ENCODE measurements at regions not wholly inside any gene's neighbourhood (a gene's known extent, or its start where the extent isn't known, plus 50 kb on each side); places are given as distances from the start of the nearest gene placed in this dataset.
"Not testable (repeated sequence)": the region's sequence is repeated elsewhere in the genome, so short reads cannot be mapped to it uniquely, and the experiment has no call there.

DNA sequence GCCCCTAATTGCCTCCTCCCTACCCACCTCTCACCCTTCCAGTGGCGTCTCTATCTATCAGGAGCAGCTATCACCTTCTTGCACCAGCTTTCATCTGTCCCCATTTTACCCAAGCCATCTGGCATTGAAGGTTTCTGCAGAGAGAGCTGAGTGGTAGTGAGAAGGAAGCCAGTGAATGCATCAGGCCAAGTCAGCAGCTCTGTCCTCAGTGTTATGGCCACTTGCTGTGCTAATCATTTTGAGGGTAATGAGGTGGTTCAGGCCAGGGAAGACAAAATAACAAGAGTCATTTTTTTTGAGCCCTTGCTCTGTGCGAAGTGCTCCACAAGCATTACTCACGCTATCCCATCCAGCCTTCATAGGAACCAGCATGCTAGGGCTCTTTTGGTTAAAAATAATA is 164.7 kb downstream of the SUDS3 start:
- DNase-seq = no peak

- DNase-seq = no peak
Measured at GRCh38 chr12:118541934-118542333, 165.6 kb downstream of the SUDS3 start.

- DNase-seq = no peak
Measured at GRCh38 chr12:118543651-118544050, 167.3 kb downstream of the SUDS3 start.

DNA sequence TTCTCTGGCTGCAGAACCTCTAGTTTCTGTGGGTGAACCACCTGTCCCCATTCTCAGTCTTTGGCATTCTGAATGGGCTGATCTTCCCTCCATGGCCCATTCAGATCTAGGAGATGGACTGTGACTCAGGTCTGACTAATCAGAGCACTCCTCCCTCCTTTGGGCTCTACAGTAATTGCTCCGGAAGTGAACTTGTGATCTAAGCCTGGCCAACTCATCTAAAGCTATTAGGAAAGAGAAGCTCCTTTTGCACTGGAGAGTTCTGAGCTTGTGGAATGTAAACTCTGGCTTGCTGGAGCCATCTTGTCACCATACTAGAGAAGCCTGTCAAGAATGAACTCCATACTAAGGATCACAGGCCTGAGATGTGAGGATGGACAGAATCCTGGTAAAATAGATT is 168.2 kb downstream of the SUDS3 start:
- no peak for DNase-seq

- DNase-seq = not testable (repeated sequence)
Measured at GRCh38 chr12:118547606-118548005, 171.3 kb downstream of the SUDS3 start.

DNA sequence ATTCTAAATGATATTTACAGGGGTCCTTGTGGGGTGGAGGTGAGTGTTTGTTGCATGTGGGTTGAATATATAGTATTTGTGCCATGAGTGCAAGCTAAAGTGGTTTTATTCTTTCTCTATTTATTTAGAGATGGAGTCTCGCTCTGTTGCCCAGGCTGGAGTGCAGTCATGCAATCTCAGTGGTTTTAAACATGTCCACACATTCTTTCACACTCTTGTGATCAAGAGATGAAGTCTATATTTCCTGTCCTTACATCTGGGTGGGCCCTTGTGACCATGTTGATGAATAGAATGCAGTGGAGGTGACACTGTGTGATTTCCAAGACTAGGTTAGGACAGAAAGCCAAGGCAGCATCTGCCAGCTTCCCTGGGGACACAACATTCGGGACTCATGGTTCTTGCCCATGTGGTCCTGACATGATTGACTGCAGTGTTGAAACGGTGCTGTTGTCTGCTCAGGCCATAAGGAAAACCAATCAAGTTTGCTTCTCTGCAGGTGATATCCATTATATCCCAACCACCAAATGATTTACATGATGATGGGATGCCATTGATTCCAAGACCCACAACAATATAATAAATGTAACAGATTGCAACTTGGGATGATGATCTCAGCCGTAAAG is 172.6 kb downstream of the SUDS3 start:
- DNase-seq = no peak

DNA sequence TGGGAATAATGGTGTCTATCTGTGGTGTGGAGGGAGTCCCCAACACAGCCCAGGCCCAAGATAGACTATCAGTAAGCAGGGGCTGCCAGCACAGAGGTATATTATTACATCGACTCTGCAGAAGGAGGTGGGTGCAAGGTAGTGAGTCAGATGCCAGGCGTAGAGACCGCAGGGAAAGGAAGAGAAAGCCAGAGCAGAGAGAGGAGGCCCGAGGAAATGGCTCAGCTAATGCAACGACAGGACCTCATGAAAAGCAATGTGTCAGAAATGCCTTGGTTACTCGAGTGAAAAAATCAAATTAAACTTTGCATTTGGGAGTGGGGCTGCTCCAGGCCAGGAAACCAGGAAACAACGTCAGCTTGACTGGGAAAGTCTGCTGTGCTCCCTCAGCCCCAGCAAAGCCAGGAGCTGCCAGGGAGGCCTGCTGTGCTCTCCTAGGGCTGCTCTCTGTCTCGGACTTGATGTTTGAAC is 173.2 kb downstream of the SUDS3 start:
- DNase-seq = no peak

- DNase-seq = no peak
Measured at GRCh38 chr12:118553856-118554504, 177.6 kb downstream of the SUDS3 start.

GRCh38 chr12:118558941-118559340 is 182.6 kb downstream of the SUDS3 start:
- DNase-seq = no peak

DNA sequence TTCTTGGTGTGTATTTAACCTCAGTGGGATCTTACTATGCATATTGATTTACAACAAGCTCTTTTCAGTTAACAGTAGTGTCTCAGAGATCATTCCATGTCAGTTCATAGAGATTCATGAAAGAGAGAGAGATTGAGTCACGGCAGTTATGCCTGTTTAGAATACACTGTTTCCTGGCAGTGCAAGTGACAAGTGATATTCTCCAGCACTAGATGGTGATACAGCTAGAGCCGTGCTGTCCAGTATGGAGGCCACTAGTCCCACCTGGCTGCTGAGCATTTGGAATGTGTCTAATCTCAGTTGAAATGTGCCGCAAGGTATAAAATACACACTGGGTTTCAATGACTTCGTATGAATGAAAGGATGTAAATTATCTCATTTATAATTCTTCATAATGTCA is 184.4 kb downstream of the SUDS3 start:
- DNase-seq = no peak

- DNase-seq = no peak
Measured at GRCh38 chr12:118571730-118572129, 195.4 kb downstream of the SUDS3 start.

DNA sequence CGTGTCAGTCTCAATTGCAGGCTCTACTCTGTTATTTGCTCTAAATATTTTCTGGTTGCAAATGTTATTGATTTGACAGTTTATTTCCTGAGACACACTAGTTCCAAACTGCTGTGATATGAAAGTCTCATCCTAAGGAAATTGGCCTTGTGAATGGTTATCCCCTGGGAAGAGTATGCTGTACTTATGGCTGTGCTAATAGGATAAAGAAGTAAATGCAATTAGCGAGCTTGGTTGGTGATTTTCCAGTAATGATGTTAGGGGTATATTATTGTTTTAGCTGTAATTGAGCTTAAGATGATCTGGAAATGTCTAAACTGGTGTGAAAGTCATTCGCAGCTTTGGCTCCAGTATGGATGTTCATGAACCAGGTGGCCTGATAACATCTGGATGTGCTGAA is 197.9 kb downstream of the SUDS3 start:
- no peak for DNase-seq

GRCh38 chr12:118575730-118576129 is 199.4 kb downstream of the SUDS3 start:
- DNase-seq = no peak

- no peak for DNase-seq
Measured at GRCh38 chr12:118581371-118581770, 205.0 kb downstream of the SUDS3 start.

DNA sequence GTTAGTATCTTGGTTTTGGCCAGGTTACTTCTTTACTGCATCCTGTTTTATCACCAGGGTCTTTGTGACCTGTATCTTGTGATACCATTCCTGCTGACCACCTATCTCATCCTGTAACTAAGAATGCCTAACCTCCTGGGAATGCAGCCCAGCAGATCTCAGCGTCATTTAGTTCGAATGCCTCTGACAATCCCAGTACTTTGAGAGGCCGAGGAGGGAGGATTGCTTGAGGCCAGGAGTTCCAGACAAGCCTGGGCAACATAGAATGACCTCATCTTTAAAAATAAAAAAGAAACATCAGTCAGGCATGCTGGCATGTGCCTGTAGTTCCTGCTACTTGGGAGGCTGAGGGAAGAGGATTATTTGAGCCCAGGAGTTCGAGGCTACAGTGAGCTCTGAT is 206.5 kb downstream of the SUDS3 start:
- DNase-seq = no peak

DNA sequence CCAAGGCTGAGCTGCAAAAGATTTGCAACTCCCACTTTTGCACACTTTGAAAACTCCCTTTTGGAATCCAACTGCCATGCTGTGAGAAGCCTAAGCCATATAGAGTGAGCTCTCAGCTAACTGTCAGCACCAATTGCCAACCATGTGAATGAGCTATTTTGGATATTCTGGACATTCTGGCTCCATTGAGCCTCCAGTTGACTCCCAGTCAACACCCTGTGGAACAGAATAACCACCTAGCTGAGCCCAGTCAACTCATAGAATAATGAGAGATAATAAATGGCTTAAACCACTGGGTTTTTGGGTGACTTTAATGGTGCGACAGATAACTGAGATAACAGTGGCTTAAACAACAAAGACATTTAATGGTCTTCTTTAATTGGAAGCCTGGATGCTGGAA is 210.1 kb downstream of the SUDS3 start:
- no peak for DNase-seq

GRCh38 chr12:118589162-118589561 is 212.8 kb downstream of the SUDS3 start:
- DNase-seq = no peak

DNA sequence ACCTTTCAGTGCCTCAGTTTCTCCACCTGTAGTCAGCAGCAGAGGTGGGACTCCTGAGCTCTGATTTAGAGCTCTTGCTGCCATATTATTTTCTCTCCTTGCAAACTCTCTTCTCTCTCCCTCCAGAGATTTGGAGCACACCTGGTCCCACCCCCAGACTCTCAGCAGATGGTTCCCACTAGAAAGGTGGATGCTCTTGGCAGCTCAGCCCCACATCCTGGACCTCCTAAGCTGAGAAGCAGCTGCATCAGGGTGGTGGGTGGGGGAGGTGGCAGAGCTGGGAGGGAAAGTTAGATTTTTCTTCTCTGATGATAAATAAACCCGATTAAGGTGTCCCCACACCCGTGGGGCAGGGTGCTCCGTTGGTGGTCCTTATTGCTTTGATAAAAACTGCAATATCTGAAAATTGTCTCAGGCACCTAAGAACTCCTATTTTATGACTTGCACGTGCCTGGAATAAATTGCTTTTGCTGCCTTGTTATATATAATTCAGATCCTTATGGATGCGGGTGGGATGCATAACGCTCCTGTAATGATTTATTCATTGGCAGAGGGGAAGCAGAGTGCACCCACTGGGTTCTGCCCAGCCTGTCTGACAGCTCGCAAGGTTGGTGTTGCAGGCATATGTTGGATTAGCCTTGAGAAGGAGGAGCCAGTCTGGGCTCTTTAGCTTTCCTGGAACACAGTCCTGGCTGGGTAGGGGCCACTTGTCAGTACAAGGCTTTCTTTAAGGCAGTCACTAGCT is 214.2 kb downstream of the SUDS3 start:
- no peak for DNase-seq

DNA sequence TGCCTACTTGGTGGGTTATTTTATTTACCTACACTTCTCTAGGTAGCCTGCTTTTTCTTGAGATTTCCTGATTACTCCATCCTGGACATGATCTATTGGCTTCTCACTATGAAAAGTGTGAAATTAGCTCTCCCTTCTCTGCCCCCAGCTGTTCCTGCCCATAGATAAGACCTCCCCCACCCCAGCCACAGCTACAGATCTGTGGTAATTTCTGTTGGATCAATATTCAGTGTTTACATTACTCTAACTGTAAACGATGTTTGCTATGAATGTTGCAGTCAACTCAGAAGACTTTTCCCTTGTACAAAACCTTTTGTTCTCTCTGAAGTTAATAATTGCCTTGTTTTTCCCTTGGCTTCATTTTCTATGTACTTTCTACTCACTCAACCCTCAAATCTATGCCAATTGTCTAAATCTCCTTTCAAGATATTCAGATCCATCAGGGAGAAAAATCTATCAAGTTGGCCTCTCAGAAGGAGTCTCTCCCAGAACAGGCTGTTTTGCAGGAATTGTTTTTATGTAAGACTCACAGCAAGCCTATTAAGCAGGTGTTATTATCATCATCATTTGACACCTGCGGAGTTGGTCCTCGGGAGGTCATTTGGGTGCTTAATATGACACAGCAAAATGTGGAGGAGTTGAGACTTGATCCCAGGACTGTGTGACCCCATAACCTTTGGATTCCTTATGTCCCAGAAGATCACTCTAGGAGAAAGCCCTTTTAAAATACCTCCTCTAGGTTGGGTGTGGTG is 227.4 kb downstream of the SUDS3 start:
- DNase-seq = no peak

GRCh38 chr12:118606690-118607089 is 230.3 kb downstream of the SUDS3 start:
- no peak for DNase-seq

DNA sequence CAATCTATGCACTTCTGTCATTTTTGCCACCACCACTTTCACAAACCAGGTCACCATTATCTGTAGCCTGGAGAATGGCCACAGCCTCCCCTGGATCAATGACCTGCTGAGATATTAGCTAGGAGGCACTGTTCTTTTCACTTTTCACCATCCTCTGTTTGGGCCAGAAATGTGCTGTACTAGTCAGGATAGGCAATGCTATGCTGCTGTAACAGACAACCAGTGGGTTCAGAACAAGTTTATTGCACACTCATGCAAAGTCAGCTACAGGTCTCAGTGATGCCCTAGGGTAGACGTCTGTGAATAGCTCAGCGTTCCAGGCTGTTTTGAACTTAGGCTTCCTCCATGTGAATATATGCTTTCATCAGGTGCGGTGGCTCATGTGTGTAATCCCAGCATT is 231.5 kb downstream of the SUDS3 start:
- no peak for DNase-seq

- no peak for DNase-seq
Measured at GRCh38 chr12:118608770-118609344, 232.5 kb downstream of the SUDS3 start.

DNA sequence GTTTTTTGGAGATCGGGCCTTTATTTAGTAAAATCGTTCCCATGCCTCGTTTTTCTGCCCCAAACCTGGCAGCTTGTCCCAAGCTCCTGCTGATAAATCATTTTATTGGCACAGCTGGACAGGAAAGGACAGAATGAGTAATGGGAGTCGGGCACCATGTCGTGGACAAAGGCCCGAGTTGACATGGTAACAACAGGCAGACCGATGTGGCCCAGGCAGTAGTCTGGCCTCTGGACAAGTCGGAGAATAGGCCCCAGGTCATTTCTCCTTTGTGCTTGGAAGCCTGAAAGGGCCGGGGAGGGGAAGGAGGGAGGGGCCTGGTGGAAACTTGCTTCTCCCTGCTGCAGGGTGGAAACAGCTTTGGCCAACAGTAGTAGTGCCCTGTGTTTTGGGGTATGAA is 234.9 kb downstream of the SUDS3 start:
- DNase-seq = no peak

All from NCI-H2107 (cell line).